Natural killer cell treated with Interleukin-12 subunit alpha and Interleukin-12 subunit beta and Interleukin-15 and Interleukin-18, amount 100 ng/mL, for 72 hours (primary cell): ENCODE measurements at regions not wholly inside any gene's neighbourhood (a gene's known extent, or its start where the extent isn't known, plus 50 kb on each side); places are given as distances from the start of the nearest gene placed in this dataset.
A peak's percentile ranks its signal among the peaks of the same experiment; 100 is the strongest.
"Not testable (repeated sequence)": the region's sequence is repeated elsewhere in the genome, so short reads cannot be mapped to it uniquely, and the experiment has no call there.

Experiments used
- ATAC-seq, 2 donors: fragments of 150-1000 bp; cut with Tn5 transposase in 1 of 2; sonication (Bioruptor Pico), chemical (Tn5 transposase) in 1 of 2; 2 replicates each; pipeline ENCODE4 v1.10.0; 2021
- DNase-seq: peaks from one replicate; pipeline ENCODE4 v3.0.0; 2022; ENCODE audit warnings: low spot score
- H3K27ac Mint-ChIP-seq, 2 donors: 1 replicate in 1 of 2; 2 replicates in 1 of 2; pipeline ENCODE4 v1.8.0; 2022; ENCODE audit warnings: mixed read lengths in 2 of 2, mild to moderate bottlenecking in 1 of 2, moderate library complexity in 1 of 2
- H3K27me3 Mint-ChIP-seq, 2 donors: 1 replicate in 1 of 2; 2 replicates in 1 of 2; pipeline ENCODE4 v1.8.0; 2022; ENCODE audit warnings: mixed read lengths in 2 of 2
- H3K36me3 Mint-ChIP-seq: one replicate; pipeline ENCODE4 v1.8.0; 2022; ENCODE audit warnings: mixed read lengths
- H3K4me1 Mint-ChIP-seq, 2 donors: 1 replicate in 1 of 2; 2 replicates in 1 of 2; pipeline ENCODE4 v1.8.0; 2022; ENCODE audit warnings: low read depth in 2 of 2, mixed read lengths in 2 of 2, mild to moderate bottlenecking in 1 of 2
- H3K4me3 Mint-ChIP-seq: one replicate; pipeline ENCODE4 v1.8.0; 2022; ENCODE audit warnings: mixed read lengths
- H3K9me3 Mint-ChIP-seq: 2 replicates; pipeline ENCODE4 v1.8.0; 2022; ENCODE audit warnings: mixed read lengths

- Mint-ChIP-seq H3K4me3 (no peak overlapping the region), H3K27me3 (no peaks in the 10 kb centered on the region), H3K36me3 (no peaks in the 10 kb centered on the region), H3K9me3 (peaks cover 17% of the 10 kb centered on the region), H3K4me1 (no peaks in the 10 kb centered on the region), H3K27ac (no peak overlapping the region)
- ATAC-seq (no peak), DNase-seq (no peak)
Measured at GRCh38 chr7:113285411-113285810, 167.1 kb upstream of the SMIM30 start.

- peaks cover 17% of the 10 kb centered on the region for H3K9me3 Mint-ChIP-seq
- ATAC-seq, result no peak
Measured at GRCh38 chr7:113283861-113284260, 165.5 kb upstream of the SMIM30 start.

GRCh38 chr7:113282875-113283274, 164.5 kb upstream of the SMIM30 start:
- no peak overlapping the region for H3K4me3 Mint-ChIP-seq
- H3K36me3 Mint-ChIP-seq, result no peaks in the 10 kb centered on the region
- H3K4me1 Mint-ChIP-seq, result no peaks in the 10 kb centered on the region
- H3K9me3 Mint-ChIP-seq, result peaks cover 15% of the 10 kb centered on the region
- ATAC-seq (peak in 1 of 2 donors; percentile 71), DNase-seq (no peak)
- no peaks in the 10 kb centered on the region for H3K27me3 Mint-ChIP-seq
- no peak overlapping the region for H3K27ac Mint-ChIP-seq

More at GRCh38 chr7:113283861-113284260, 165.5 kb upstream of the SMIM30 start:
- no peak overlapping the region for H3K27ac Mint-ChIP-seq
- no peak for DNase-seq
- H3K36me3 Mint-ChIP-seq, result no peaks in the 10 kb centered on the region
- H3K27me3 Mint-ChIP-seq, result no peaks in the 10 kb centered on the region
- H3K4me3 Mint-ChIP-seq, result no peak overlapping the region
- H3K4me1 Mint-ChIP-seq, result no peaks in the 10 kb centered on the region

- DNase-seq, result no peak
- Mint-ChIP-seq H3K36me3 (no peaks in the 10 kb centered on the region), H3K4me1 (no peaks in the 10 kb centered on the region), H3K27me3 (no peaks in the 10 kb centered on the region), H3K4me3 (no peak overlapping the region), H3K9me3 (peaks cover 12% of the 10 kb centered on the region), H3K27ac (no peak overlapping the region)
- ATAC-seq, result no peak
Measured at GRCh38 chr7:113281223-113281622, 162.9 kb upstream of the SMIM30 start.

GRCh38 chr7:113279256-113279655, 160.9 kb upstream of the SMIM30 start:
- Mint-ChIP-seq H3K27ac (no peak overlapping the region), H3K9me3 (peaks cover 14% of the 10 kb centered on the region), H3K4me1 (no peaks in the 10 kb centered on the region), H3K27me3 (no peaks in the 10 kb centered on the region), H3K36me3 (no peaks in the 10 kb centered on the region), H3K4me3 (no peak overlapping the region)
- DNase-seq (no peak), ATAC-seq (no peak)

GRCh38 chr7:113270790-113271189, 152.4 kb upstream of the SMIM30 start:
- Mint-ChIP-seq H3K9me3 (peaks cover 17% of the 10 kb centered on the region), H3K27me3 (no peaks in the 10 kb centered on the region), H3K36me3 (no peaks in the 10 kb centered on the region), H3K27ac (no peak overlapping the region), H3K4me3 (no peak overlapping the region), H3K4me1 (no peaks in the 10 kb centered on the region)
- DNase-seq (no peak), ATAC-seq (no peak)

- not testable (repeated sequence) for H3K27me3 Mint-ChIP-seq, H3K36me3 Mint-ChIP-seq, ATAC-seq
Measured at GRCh38 chr7:113269592-113269991, 151.2 kb upstream of the SMIM30 start.

GRCh38 chr7:113268757-113269156, 150.4 kb upstream of the SMIM30 start:
- peaks cover 3% of the 10 kb centered on the region for H3K36me3 Mint-ChIP-seq
- H3K4me1 Mint-ChIP-seq, result no peaks in the 10 kb centered on the region
- no peak overlapping the region for H3K4me3 Mint-ChIP-seq
- DNase-seq (no peak), ATAC-seq (no peak)
- peaks cover 14% of the 10 kb centered on the region for H3K9me3 Mint-ChIP-seq
- H3K27me3 Mint-ChIP-seq, result no peaks in the 10 kb centered on the region
- H3K27ac Mint-ChIP-seq, result no peak overlapping the region

More at GRCh38 chr7:113269592-113269991, 151.2 kb upstream of the SMIM30 start:
- DNase-seq, H3K4me3 Mint-ChIP-seq, H3K27ac Mint-ChIP-seq, H3K4me1 Mint-ChIP-seq: not testable (repeated sequence)
- peaks cover 14% of the 10 kb centered on the region for H3K9me3 Mint-ChIP-seq

GRCh38 chr7:113267885-113268284, 149.5 kb upstream of the SMIM30 start:
- Mint-ChIP-seq H3K27ac (no peak overlapping the region), H3K4me3 (no peak overlapping the region), H3K4me1 (no peaks in the 10 kb centered on the region), H3K27me3 (no peaks in the 10 kb centered on the region), H3K9me3 (peaks cover 11% of the 10 kb centered on the region), H3K36me3 (peaks cover 4% of the 10 kb centered on the region)
- ATAC-seq, result no peak
- DNase-seq, result no peak

GRCh38 chr7:113267271-113267670, 148.9 kb upstream of the SMIM30 start:
- Mint-ChIP-seq H3K27me3 (no peaks in the 10 kb centered on the region), H3K27ac (no peak overlapping the region), H3K9me3 (peaks cover 11% of the 10 kb centered on the region), H3K4me3 (no peak overlapping the region), H3K4me1 (no peaks in the 10 kb centered on the region), H3K36me3 (peaks cover 4% of the 10 kb centered on the region)
- ATAC-seq (no peak), DNase-seq (no peak)

GRCh38 chr7:113263749-113264148, 145.4 kb upstream of the SMIM30 start:
- H3K4me1 Mint-ChIP-seq, result no peaks in the 10 kb centered on the region
- H3K36me3 Mint-ChIP-seq, result peaks cover 4% of the 10 kb centered on the region
- no peak overlapping the region for H3K27ac Mint-ChIP-seq
- DNase-seq (no peak), ATAC-seq (no peak)
- no peaks in the 10 kb centered on the region for H3K27me3 Mint-ChIP-seq
- no peak overlapping the region for H3K4me3 Mint-ChIP-seq
- peaks cover 4% of the 10 kb centered on the region for H3K9me3 Mint-ChIP-seq

GRCh38 chr7:113263215-113263742, 144.9 kb upstream of the SMIM30 start:
- H3K4me1 Mint-ChIP-seq, H3K36me3 Mint-ChIP-seq, H3K27me3 Mint-ChIP-seq, H3K4me3 Mint-ChIP-seq, ATAC-seq, H3K9me3 Mint-ChIP-seq, H3K27ac Mint-ChIP-seq, DNase-seq: not testable (repeated sequence)

GRCh38 chr7:113256883-113257531, 138.7 kb upstream of the SMIM30 start:
- no peak for ATAC-seq
- H3K9me3 Mint-ChIP-seq, result peaks cover 10% of the 10 kb centered on the region
- H3K27ac Mint-ChIP-seq, result no peak overlapping the region
- no peaks in the 10 kb centered on the region for H3K4me1 Mint-ChIP-seq
- no peaks in the 10 kb centered on the region for H3K36me3 Mint-ChIP-seq
- no peaks in the 10 kb centered on the region for H3K27me3 Mint-ChIP-seq
- no peak overlapping the region for H3K4me3 Mint-ChIP-seq
- DNase-seq, result no peak

GRCh38 chr7:113247198-113247597, 128.8 kb upstream of the SMIM30 start:
- H3K4me3 Mint-ChIP-seq, result no peak overlapping the region
- no peaks in the 10 kb centered on the region for H3K36me3 Mint-ChIP-seq
- DNase-seq (no peak), ATAC-seq (no peak)
- peaks cover 16% of the 10 kb centered on the region for H3K9me3 Mint-ChIP-seq
- H3K27ac Mint-ChIP-seq, result no peak overlapping the region
- H3K4me1 Mint-ChIP-seq, result no peaks in the 10 kb centered on the region
- H3K27me3 Mint-ChIP-seq, result no peaks in the 10 kb centered on the region

- ATAC-seq, result no peak
Measured at GRCh38 chr7:113246738-113247137, 128.4 kb upstream of the SMIM30 start.

More at GRCh38 chr7:113246738-113247137, 128.4 kb upstream of the SMIM30 start:
- no peak for DNase-seq
- Mint-ChIP-seq H3K27me3 (no peaks in the 10 kb centered on the region), H3K4me1 (no peaks in the 10 kb centered on the region), H3K4me3 (no peak overlapping the region), H3K36me3 (no peaks in the 10 kb centered on the region), H3K27ac (no peak overlapping the region), H3K9me3 (peaks cover 16% of the 10 kb centered on the region)
